ENCODE measurements at regions not wholly inside any gene's neighbourhood (a gene's known extent, or its start where the extent isn't known, plus 50 kb on each side); places are given as distances from the start of the nearest gene placed in this dataset.
"Not testable (repeated sequence)": the region's sequence is repeated elsewhere in the genome, so short reads cannot be mapped to it uniquely, and the experiment has no call there.

DNA sequence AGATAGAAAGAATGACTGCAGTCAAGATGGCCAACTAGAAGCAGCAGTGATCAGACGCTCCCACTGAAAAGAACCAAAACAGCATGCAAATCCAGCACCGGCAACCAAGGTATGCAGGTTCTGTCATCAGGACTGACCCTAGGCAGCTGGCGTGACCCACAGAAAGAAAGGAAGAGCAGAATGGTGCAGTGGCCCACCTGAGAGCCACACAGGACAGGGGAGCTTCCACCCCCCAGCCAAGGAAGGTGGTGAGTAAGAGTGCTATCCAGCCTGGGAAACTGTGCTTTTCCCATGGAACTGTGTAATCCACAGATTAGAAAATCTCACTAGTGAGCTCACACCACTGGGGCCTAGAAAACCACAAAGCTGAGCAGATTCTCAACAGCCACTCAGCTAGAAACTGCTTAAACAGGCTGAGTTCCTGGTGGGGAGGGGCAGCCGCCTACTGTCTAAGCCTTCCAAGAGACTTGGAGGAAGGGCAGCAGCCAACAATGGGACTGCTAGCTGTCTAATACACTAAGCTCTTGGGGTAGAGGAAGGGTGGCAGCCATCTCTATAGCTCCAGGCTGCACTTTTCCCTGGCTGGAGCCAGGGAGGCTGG, 127.9 kb downstream of the EVA1A start:
- FAIRE-seq: no peak

DNA sequence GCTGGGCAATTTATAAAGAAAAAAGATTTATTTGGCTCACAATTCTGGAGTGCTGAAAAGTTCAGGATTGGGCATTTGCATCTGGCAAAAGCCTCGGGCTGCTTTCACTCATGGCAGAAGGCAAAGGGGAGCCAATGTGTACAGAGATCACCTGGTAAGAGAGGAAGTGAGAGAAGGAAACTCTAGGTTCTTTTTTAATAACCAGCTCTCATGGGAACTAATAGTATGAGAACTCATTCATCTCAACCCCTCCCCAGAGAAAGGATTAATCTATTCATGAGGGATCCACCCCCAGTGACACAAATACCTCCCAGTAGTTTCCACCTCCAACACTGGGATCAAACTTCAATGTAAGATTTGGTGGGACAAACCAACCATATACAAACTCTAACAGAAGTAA, 129.0 kb downstream of the EVA1A start:
- FAIRE-seq: no peak

DNA sequence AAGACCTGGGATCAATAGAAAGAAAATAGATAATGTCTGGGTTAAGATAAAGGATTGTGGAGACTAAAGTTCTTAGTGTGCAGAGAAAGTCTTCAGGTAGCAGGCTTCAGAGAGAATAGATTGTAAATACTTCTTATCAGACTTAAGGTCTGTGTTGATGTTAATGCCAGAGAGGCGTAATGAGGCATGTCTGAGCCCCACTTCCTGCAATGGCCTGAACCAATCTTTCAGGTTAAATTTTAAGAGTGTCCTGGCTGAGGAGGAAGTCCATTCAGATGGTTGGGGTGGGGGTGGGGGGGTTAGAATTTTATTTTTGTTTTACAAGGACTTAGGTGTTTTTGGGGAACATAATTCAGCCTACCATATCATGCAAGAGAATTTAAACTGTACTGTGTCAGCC, 129.5 kb downstream of the EVA1A start:
- no peak for FAIRE-seq

DNA sequence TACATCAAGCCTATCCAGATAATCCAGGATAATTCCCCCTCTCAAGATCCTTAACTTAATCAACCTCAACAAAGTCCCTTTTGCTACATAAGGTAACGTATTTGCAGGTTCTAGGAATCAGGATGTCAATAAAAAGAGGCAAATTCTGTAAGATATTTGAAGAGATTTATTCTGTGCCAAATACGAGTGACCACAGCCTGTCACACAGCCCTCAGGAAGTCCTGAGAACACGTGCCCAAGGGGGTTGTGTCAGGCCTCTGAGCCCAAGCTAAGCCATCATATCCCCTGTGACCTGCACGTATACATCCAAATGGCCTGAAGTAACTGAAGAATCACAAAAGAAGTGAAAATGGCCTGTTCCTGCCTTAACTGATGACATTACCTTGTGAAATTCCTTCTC, 130.3 kb downstream of the EVA1A start:
- FAIRE-seq: not testable (repeated sequence)

DNA sequence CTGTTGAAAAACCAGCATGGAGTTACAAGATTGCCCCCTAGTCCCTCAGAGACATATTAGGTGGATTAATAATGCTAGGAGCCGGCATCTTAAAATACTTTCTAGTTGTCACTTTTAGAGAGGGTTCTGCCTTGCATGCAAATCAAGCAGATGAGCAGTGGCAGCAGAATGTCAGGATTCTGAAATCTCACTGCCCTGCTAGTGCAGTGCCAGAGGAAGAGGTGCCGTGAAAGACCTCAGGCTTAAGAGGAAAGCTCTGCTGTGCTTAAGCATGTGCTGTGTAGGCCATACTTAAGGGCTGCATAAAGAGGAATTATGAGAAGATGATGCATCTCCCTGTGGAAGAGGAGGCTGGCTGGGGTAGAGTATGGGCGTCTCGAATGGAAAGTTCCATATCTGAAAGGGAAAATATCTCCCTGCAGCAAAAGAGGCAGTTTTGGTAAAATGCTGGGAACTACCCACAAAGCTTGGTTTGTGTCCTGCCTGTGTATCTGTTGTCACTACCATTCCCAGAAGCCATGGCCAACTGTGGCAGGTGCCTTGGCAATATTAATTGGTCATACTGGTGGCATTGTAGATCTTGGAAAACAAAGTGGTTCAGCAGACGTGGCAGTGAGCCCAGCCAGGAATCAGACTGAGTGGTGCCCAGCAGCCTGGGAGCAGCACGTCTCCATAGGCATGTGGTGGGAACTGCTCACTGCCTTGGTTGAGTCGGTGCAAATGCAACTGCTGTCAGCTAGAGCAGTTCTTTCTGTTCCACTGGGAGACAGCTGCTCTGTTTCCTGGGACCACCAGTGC, 131.9 kb downstream of the EVA1A start:
- FAIRE-seq: no peak

DNA sequence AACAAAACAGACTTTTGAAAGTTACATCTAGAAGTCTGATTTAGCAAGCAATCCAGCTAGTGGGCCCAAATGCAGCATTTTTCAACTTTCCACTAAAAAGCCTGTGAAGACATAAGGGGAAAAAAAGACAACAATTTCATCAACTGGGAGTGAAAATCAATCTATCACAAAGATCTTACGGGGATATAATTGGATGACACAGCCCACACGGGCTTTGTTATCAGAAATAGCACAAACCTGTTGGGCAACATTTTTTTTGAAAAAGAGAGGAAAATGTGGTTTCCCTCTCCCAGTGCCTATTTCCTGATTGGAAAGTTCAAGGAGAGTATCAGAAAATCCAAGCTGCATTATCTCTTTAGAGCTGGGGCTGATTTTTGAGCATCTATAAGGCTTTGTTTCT, 132.7 kb downstream of the EVA1A start:
- FAIRE-seq: no peak

DNA sequence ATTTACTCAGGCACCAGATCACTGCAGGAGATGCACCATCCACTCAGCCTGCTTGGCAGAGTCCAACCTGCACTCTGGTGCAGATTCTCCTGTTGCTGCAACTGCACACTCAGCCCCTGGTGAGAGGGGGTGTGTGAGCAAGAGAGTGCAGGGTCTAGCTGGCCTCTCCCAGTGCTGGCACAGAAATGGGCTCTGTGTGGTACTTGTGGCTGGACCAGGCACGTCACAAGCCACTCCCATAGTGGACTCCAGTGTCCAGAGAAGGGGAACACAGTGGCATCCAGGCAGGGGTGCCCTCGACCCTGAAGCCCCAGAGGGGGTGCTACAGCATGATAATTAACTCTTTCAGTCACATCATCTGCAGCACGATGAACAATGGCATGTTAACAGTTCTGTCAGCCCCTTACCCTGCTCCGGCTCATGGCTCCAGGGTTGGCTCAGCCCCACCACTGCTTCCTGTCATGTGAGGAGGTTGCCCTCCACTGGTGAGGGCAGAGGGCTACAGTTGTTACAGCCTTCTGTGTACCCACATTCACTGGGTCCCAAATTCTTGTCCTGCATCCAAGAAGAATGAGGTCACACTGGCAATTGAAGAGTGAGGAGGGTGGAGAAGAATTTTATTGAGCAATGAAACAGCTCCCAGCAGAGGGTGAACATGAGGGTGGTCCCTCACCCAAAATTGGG, 135.7 kb downstream of the EVA1A start:
- no peak for FAIRE-seq

DNA sequence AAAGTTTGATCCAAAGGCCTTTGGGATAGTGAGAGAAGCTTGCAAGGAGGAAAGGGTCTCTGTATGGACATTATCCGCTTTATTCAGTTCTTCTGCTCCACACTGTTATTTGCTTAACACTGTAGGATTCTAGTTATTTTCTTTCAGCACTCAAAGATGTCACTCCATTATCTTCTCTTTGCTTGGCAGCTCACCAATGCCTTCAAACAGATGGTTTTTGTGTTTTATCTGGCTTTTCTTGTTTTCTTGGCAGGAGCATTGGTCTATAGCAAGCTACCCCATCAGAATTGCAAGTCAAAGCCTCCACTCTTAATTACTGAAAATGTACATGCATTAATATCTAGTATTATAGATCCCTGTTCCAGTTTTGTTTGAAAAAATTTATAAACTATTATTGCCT, 138.8 kb downstream of the EVA1A start:
- no peak for FAIRE-seq

DNA sequence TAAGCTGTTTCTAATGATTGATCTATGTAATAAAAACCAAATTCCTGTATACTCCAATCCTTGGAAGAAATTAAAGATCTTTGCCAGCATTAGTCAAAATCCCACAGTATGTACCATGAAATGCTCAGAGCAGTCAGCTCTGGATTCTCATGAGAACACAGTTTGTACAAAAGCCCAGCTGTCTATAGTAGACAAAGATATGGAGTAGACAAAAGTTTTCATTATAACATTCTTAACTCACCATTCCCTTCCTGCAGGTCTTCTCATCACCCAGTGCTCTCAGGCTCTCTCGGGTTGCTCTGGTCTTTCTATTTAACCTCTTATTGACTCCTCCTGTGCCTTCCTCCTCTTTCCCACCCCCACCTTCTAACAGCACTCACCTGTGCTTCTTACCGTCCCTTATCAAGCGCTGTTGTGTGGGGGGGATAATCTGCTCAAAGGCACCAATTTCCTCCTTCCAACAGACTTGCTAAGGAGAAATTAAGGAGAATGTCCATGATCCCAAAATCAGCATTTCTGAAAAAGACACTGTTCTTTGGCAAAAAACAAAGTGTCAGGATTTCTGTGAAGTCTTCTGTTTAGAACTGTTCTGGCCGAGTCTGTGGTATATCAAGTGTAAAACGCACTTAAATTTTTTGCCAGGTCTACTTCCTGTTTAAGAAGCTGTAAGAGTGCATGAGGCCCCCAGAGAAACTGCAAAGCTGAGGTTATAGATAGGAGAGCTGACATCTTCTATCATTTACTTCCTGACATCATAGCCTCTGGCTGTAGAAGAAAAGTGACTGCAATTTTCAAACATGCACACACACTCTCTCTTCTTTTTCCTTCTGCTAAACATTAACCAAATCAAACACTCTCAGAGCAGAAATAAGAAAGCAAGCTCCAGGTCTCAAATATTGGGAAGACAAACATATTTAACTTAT, 144.1 kb downstream of the EVA1A start:
- no peak for FAIRE-seq

DNA sequence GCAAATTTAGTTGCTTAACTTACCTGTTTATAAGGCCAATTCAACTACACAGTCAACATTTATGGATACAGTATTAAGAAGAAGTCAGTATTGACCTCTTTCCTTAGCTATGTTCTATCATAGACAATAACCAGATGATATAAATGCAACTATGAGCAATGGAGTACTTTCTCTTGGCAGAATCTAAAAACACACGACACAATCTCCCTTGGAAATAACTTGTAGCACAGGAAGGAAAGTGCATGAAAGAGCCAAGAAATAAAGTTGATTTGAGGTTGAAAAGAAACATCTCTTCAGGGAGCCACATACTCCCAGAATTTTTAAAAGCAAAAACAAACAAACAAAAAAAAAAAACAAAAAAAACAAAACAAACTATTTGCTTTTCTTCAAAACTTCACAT, 145.0 kb downstream of the EVA1A start:
- FAIRE-seq: no peak

DNA sequence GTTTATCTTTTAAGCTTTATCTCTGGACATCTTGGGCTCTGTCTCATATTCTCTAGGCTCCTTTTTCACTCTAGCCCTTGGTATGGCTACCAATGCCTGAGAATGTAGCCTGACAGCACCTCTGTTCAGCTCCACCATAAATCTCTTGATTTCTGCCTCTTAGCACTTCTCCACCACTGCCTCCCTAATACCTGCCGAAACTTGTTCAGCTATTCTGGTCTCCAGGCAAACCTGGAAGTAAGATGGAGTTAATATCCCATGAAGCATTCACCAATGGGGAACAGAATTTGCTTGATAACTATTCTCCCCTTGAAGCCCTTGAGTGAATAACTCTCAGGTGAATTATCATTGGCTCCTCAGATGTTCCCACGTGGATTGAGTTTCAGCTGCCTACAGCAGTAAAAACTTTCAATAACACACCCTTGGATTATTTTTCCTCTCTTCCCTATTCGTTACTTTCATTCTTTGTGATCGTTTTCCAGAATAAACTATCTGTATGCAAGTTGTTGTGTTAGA, 145.6 kb downstream of the EVA1A start:
- no peak for FAIRE-seq

DNA sequence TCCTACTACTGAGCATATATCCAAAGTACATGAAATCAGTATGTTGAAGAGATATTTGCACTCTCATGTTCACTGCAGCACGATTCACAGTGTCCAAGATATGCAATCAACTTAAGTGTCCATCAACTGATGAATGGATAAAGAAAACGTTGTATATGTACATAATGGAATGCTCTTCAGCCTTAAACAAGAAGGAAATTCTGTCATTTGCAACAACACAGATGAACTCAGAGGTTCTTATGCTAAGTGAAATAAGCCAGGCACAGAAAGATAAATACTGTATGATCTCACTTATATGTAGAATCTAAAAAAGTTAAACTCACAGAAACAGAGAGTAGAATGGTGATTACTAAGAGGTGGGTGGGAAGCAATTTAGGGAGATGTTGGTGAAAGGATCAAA, 149.2 kb downstream of the EVA1A start:
- FAIRE-seq: no peak

DNA sequence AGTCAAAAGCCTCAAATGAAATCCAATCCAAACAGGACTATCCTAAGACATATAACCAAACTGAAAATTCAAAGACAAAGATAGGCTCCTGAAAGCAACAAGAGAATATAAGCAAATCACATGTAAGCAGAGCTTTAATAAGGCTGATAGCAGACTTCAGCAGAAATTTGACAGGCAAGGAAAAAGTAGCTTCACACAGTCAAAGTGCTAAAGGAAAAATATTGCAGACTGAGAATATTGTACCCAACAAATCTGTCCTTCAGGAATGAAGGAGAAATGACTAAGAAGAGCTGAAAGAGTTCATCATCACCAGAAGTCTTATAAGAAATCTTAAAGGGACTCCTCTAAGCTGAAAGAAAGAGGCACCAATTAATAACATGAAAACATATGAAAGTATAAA, 150.0 kb downstream of the EVA1A start:
- FAIRE-seq: no peak

DNA sequence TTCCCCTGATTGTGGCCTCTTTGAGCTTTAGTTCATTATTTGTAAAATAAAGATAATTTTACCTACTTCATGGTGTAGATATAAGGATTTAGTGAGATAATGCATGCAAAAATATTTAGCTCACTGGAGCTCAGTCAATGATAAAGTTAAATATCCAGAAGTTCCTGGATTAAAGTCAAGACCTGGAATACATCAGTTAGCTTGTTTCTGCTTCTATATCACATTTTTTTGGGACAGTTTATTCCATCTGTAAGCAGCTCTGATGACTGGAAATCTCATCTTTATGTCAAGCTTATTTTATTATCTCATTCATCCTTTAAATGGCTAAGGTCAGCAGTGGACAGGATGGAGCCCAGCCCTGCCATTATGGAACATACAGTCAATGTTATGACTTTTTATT, 152.0 kb downstream of the EVA1A start:
- no peak for FAIRE-seq

DNA sequence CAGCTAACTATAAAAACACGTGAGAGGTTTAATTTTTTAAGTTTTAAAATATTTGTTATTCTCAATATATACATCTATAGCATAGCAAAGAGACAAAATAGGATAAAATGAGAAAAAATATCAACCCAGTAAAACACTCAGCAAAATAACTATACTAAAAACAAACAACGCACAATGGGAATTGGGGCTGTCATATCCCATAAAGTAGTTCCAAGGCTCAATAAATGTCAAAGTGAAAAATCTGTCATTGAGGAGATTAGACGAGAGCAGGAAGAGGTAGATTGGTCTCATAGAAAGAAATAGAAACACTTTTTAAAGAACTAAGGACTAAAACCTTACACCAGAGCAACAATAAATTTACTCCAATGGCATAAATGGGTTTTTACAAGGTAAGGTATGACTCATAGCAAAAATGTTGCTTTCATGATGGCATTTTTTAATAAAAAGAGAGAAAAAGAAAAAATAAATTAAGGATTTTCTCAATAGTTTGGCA, 153.7 kb downstream of the EVA1A start:
- FAIRE-seq: peak; percentile 43

DNA sequence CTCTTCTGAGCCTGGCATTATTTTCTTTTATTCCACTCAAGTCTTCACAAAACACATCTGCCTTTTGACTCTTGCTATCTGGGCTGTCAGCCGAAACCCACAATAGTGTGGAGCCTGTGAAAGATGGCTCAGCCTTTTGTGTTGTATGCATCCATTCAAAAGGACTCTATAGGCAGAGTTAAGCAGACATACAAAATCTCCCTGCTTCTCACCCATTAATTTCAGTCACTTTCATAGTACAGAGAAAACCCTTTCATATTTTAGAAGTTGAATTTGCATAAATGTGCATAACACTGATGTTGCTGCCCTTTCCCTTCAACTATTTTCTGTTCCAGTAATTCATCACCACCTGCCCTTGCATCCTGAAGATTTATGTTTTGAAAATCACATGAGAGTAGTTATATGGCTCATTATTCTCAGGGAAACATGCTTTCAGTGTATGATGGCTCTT, 154.6 kb downstream of the EVA1A start:
- FAIRE-seq: no peak

DNA sequence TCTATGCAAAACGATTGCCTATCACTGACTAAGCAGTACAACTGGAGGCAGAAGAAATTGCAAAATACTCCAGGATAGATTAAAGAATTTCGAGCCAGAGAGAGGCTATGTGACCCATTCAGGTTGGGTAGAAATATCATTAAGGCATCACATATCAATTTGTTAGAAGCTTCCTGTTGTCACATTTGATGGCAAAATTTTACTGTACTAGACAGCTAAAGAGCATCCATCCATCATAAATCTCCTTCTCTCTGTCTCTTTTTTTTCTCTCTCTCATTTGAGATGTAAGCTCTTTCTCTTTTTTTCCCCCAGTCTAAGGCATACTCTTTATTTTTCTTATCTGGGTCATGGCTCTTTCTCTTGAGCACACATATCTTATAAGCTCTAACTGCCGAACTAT, 155.7 kb downstream of the EVA1A start:
- no peak for FAIRE-seq

DNA sequence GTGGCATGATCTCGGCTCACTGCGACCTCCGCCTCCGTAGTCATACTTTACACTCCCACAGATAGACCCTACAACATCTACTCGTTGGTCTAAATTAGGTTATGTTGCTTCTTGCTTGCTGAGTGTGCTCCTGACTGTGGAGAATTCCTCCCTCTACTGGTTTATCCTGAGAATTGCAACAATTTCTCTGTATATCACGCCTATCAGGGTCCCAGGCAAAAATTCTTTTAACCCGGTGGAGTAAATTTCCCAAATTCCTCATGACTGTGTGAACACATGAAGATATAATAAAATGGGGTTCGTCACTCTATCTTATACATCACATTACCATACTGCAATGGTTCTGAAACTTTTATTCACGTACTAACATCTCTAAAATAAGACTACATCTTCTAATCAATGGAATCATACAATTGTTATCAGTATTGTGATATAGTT, 156.7 kb downstream of the EVA1A start:
- no peak for FAIRE-seq

DNA sequence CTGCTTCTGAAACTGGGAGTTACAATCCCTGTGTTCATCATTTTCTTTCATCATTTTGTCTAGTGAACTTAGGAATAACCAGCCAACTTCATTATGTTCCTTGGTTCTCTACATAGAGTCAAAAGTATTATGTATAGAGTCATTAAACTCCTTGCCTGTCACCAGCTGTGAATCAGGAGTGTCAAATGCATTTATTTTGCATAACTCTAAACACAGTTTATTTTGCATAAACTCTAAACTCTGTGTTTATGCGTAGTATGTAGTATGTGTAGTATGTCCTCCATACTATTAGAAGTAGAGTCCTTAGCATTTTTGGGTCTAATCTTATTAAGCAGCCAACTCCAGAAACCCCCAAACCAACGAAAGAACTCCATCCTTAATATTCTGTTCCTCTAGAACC, 164.4 kb downstream of the EVA1A start:
- FAIRE-seq: no peak

DNA sequence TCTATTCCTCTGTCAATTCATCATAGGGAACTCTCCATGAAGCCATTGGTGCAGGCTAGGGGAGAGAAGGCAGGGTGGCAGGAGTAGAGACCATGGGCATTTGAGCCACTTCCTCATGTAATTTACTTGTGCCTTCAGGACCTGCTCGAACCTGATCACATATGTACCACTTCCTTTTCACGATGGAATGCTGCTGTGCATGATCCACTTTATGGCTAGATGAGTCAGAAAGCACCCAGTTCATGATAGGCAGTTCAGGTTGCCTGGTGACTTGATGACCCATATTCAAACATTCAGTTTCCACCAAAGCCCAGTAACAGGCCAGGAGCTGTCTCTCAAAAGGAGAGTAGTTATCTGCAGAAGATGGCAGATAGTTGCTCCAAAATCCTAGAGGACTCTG, 166.0 kb downstream of the EVA1A start:
- FAIRE-seq: not testable (repeated sequence)

DNA sequence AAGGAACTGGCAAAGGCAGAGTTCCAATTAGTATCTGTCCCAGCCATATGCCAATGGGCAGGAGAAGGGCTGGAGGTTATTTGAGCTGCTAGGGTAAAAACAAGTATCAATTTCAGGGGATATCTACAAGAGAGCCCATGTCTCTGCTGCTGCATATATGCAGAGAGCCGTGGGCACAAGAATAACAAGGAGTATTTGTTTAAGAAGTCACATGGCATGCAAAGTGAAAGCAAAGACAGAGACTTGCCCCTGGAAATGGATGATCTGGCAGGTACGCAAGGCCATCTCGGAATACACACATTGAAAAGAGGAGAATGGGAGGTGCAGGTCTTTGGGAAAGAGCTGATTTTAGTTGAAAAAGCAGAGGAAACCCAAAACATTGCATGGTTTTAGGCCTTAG, 170.6 kb downstream of the EVA1A start:
- no peak for FAIRE-seq

DNA sequence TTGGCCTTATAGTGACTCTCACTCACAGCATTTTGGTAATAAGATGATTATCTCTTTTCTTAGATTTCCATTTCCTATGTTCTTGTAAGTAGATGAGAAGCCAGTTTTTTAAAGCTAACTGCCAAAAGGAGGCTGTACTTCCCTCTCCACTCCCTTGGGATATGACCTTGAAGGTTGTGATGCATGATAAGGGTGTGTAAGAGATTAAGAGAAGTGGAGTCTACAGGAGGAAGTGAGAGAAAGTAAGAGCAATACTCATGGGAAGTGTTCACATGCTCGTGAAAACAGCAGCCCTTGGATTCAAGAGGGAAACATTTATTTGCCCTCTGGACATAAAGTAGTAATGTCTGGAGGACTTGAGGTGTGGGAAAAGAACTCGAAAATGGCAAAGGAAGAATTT, 171.5 kb downstream of the EVA1A start:
- FAIRE-seq: no peak

Data from colon (tissue), 2 donors.